ENCODE measurements at regions not wholly inside any gene's neighbourhood (a gene's known extent, or its start where the extent isn't known, plus 50 kb on each side); places are given as distances from the start of the nearest gene placed in this dataset.

DNA sequence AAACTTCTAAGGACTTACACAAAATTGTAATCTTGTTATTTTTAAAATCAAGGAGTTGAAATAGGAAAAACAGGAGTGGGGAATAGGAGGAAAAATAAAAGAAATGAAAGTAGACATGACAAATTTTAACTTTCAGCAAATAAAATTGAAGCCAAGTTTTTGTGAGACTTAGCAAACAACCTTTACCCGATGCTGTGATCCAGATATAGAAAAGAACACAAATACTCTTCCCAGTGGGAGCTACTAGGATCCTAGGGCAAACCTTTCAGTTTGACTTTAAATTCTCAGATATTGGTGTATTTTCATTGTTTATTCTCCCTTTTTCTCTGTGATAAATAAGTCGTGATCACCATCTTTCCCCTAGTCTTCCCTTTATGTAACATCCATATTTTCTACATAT is 968.7 kb upstream of the CITED2 start:
- TF ChIP-seq POLR2AphosphoS5 (IDR thresholded peaks at IDR 0.05) = no peak
- TF ChIP-seq, protein P1, sequence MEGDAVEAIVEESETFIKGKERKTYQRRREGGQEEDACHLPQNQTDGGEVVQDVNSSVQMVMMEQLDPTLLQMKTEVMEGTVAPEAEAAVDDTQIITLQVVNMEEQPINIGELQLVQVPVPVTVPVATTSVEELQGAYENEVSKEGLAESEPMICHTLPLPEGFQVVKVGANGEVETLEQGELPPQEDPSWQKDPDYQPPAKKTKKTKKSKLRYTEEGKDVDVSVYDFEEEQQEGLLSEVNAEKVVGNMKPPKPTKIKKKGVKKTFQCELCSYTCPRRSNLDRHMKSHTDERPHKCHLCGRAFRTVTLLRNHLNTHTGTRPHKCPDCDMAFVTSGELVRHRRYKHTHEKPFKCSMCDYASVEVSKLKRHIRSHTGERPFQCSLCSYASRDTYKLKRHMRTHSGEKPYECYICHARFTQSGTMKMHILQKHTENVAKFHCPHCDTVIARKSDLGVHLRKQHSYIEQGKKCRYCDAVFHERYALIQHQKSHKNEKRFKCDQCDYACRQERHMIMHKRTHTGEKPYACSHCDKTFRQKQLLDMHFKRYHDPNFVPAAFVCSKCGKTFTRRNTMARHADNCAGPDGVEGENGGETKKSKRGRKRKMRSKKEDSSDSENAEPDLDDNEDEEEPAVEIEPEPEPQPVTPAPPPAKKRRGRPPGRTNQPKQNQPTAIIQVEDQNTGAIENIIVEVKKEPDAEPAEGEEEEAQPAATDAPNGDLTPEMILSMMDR (IDR thresholded peaks at IDR 0.05) = no peak
